PC-9 (cell line): ENCODE measurements at regions not wholly inside any gene's neighbourhood (a gene's known extent, or its start where the extent isn't known, plus 50 kb on each side); places are given as distances from the start of the nearest gene placed in this dataset.

Experiments
- BruUV-seq: library from RNA; stranded (reverse); fragments of 400-500 nt; replicated peaks from 2 replicates; lab custom pipeline; 2021; lab: Mats Ljungman, UMichigan
- CTCF ChIA-PET: fragments of 300-600 bp; sonication (Branson Sonifier 250); formaldehyde crosslinking; loops from one replicate; lab custom pipeline; 2022; ENCODE audit warnings: antibody characterized with exemption; lab: Charles Lee
- POLR2A ChIA-PET: fragments of 300-600 bp; sonication (Branson Sonifier 250); formaldehyde crosslinking; loops from one replicate; lab custom pipeline; 2022; ENCODE audit warnings: antibody characterized with exemption; ENCODE audit not compliant: unreplicated experiment; lab: Charles Lee
- DNase-seq, 2 experiments: peaks; one replicate each; pipeline versions ENCODE4 v3.0.0 to v3.0.0-alpha.2; 2015 to 2022; ENCODE audit warnings: mixed read lengths in 1 of 2
- H2AFZ ChIP-seq: fragments of 200-600 bp; sonication (generic); 2 replicates; pipeline ENCODE4 v1.8.1; 2017; ENCODE audit warnings: antibody characterized with exemption
- H3F3A ChIP-seq: fragments of 200-600 bp; sonication (generic); 2 replicates; pipeline ENCODE4 v1.8.1; 2017; ENCODE audit warnings: antibody characterized with exemption, mild to moderate bottlenecking, low read depth; ENCODE audit not compliant: insufficient read depth
- H3K27ac ChIP-seq: fragments of 200-600 bp; sonication (generic); 2 replicates; pipeline ENCODE4 v1.6.1; 2016; ENCODE audit warnings: mixed run types
- H3K27me3 ChIP-seq: fragments of 200-600 bp; sonication (generic); 2 replicates; pipeline ENCODE4 v1.6.1; 2016; ENCODE audit warnings: low read depth, mixed run types; ENCODE audit not compliant: insufficient read depth
- H3K36me3 ChIP-seq: fragments of 200-600 bp; sonication (generic); 2 replicates; pipeline ENCODE4 v1.6.1; 2016; ENCODE audit warnings: low read depth, mixed run types
- H3K4me1 ChIP-seq: fragments of 200-600 bp; sonication (generic); replicated peaks from 2 replicates; pipeline ENCODE4 v1.6.1; 2016; ENCODE audit warnings: mixed run types; ENCODE audit not compliant: insufficient read depth
- H3K4me2 ChIP-seq: fragments of 200-600 bp; sonication (generic); 2 replicates; pipeline ENCODE4 v1.6.1; 2017; ENCODE audit warnings: mixed run types
- H3K4me3 ChIP-seq: fragments of 200-600 bp; sonication (generic); 2 replicates; pipeline ENCODE4 v1.6.1; 2016; ENCODE audit warnings: mixed run types
- H3K79me2 ChIP-seq: fragments of 200-600 bp; sonication (generic); 2 replicates; pipeline ENCODE4 v1.6.1; 2017; ENCODE audit warnings: low read depth, mixed run types
- H3K9me2 ChIP-seq: fragments of 200-600 bp; sonication (generic); 2 replicates; pipeline ENCODE4 v1.8.1; 2017; ENCODE audit warnings: mild to moderate bottlenecking; ENCODE audit not compliant: insufficient read depth
- H3K9me3 ChIP-seq: fragments of 200-600 bp; sonication (generic); 2 replicates; pipeline ENCODE4 v1.8.1; 2016; ENCODE audit warnings: low read depth; ENCODE audit not compliant: insufficient read depth
- H4K20me1 ChIP-seq: fragments of 200-600 bp; sonication (generic); 2 replicates; pipeline ENCODE4 v1.8.1; 2017; ENCODE audit not compliant: insufficient read depth
- EZH2 ChIP-seq: fragments of 200-600 bp; sonication (generic); IDR thresholded peaks from 2 replicates; pipeline ENCODE4 v1.8.0; 2017; ENCODE audit warnings: antibody characterized with exemption, low read depth
- intact Hi-C: fragments of 100-400 bp; cut with micrococcal nuclease; formaldehyde crosslinking; loops from one replicate; pipeline ENCODE4 v1.10.0; 2022; ENCODE audit not compliant: unreplicated experiment
- TF ChIP-seq, protein P1 (sequence below): fragments of 200-600 bp; sonication (generic); conservative IDR thresholded peaks from 2 replicates; pipeline ENCODE4 v1.6.1; 2017; ENCODE audit warnings: mixed run types, antibody characterized with exemption, mild to moderate bottlenecking, moderate library complexity

DNA sequence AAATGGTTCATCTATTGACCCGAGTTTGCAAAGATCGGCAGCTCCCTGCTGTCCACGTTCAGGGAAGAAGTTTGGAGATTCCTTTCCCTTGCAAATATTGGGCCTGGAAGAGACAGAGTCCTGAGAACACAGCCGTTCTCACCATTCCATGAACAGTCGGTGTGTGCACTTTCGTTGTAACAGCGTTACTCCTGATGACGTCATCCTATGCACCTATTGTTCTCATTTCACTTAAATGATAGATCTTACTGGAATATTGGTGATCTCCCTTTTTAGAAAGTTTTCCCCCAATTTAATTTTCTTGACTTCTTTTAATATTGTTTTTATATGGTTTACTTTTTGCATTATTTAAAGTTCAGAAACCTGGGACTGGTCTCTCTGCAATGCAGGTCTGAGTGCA, 320.7 kb upstream of the PFKP start:
- BruUV-seq, result no TSS peak
- no peaks in the 10 kb centered on the region for H4K20me1 ChIP-seq
- H3K79me2 ChIP-seq, result no peaks in the 10 kb centered on the region
- no peaks in the 10 kb centered on the region for H3K9me3 ChIP-seq
- no peak overlapping the region for H3K4me3 ChIP-seq
- DNase-seq, result no peak
- POLR2A ChIA-PET, result no interaction called here
- H3K27ac ChIP-seq, result no peak overlapping the region
- H2AFZ ChIP-seq, result no peak overlapping the region
- no peaks in the 10 kb centered on the region for H3K4me1 ChIP-seq
- no peaks in the 10 kb centered on the region for H3K9me2 ChIP-seq
- no peaks in the 10 kb centered on the region for H3K36me3 ChIP-seq
- no peak overlapping the region for H3K4me2 ChIP-seq
- no peaks in the 10 kb centered on the region for H3F3A ChIP-seq
- peaks cover 30% of the 10 kb centered on the region for H3K27me3 ChIP-seq
- TF ChIP-seq, protein P1, sequence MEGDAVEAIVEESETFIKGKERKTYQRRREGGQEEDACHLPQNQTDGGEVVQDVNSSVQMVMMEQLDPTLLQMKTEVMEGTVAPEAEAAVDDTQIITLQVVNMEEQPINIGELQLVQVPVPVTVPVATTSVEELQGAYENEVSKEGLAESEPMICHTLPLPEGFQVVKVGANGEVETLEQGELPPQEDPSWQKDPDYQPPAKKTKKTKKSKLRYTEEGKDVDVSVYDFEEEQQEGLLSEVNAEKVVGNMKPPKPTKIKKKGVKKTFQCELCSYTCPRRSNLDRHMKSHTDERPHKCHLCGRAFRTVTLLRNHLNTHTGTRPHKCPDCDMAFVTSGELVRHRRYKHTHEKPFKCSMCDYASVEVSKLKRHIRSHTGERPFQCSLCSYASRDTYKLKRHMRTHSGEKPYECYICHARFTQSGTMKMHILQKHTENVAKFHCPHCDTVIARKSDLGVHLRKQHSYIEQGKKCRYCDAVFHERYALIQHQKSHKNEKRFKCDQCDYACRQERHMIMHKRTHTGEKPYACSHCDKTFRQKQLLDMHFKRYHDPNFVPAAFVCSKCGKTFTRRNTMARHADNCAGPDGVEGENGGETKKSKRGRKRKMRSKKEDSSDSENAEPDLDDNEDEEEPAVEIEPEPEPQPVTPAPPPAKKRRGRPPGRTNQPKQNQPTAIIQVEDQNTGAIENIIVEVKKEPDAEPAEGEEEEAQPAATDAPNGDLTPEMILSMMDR, result no peak
- no peak for TF ChIP-seq EZH2
- CTCF ChIA-PET, result no interaction called here
- intact Hi-C loops, result no loop called here

DNA sequence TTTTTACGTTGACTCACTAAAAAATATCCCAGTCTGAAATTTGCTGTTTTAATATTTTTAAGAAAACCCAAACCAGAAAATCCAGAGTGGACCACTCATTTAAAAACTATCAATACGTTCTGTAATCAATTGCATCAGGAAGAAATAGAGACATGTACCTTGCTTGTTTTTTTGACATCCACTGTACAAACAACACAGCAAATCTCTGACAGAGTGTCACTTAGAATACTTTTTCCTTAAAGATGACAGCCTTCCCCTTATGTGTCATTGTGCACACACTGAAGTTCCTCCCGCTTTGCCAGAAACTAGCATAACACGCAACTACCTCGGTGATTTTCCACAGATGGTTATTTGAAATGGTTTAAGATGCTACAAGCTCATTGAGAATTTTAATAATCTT, 321.7 kb upstream of the PFKP start:
- Histone ChIP-seq H3K4me1 (no peaks in the 10 kb centered on the region), H4K20me1 (no peaks in the 10 kb centered on the region), H3K27me3 (peaks cover 23% of the 10 kb centered on the region), H3K9me2 (no peaks in the 10 kb centered on the region), H3K79me2 (no peaks in the 10 kb centered on the region), H3K4me2 (no peak overlapping the region), H3F3A (no peaks in the 10 kb centered on the region), H3K36me3 (no peaks in the 10 kb centered on the region), H3K4me3 (no peak overlapping the region), H2AFZ (no peak overlapping the region), H3K27ac (no peak overlapping the region), H3K9me3 (no peaks in the 10 kb centered on the region)
- no peak for TF ChIP-seq EZH2
- TF ChIP-seq, protein P1, result no peak
- intact Hi-C loops, result no loop called here
- no peak for DNase-seq
- ChIA-PET CTCF (no interaction called here), POLR2A (no interaction called here)
- BruUV-seq, result no TSS peak

DNA sequence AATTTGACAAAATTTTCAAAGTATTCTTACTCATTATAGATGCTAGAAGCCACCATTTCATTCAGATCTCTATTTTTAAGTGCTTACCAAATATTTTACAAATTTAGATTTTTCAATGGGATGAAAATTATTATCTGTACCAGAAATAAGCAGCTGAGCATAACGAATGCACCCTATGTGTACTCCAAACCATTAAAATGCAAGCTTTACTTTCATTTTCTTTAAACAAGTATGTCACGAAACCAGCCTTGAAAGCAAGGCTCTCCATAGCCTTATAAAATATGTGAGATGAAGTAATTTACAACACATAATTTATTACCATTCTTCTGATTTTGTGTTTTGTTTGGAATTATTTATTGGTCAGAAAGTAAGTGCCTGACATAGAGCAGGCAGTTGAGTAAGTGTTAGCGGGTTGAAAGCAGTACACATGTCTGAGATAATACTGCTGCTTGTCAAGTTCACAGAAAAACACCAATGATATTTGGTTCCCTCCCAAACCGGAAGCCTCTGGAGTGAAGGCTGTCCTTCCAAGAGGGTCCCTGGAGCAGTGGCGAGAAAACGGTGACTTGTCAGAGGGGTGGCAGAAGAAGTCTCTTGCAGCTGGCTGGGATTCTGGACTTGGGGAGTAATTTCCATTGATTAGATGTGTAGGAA, 322.7 kb upstream of the PFKP start:
- DNase-seq, result no peak
- H4K20me1 ChIP-seq, result no peaks in the 10 kb centered on the region
- peaks cover 26% of the 10 kb centered on the region for H3K27me3 ChIP-seq
- ChIA-PET CTCF (no interaction called here), POLR2A (no interaction called here)
- H3K9me2 ChIP-seq, result no peaks in the 10 kb centered on the region
- no peaks in the 10 kb centered on the region for H3K4me1 ChIP-seq
- no TSS peak for BruUV-seq
- H3F3A ChIP-seq, result no peaks in the 10 kb centered on the region
- no peaks in the 10 kb centered on the region for H3K9me3 ChIP-seq
- TF ChIP-seq EZH2, result no peak
- TF ChIP-seq, protein P1, result no peak
- H3K4me3 ChIP-seq, result no peak overlapping the region
- no peaks in the 10 kb centered on the region for H3K36me3 ChIP-seq
- no peak overlapping the region for H2AFZ ChIP-seq
- H3K79me2 ChIP-seq, result no peaks in the 10 kb centered on the region
- intact Hi-C loops, result no loop called here
- no peak overlapping the region for H3K27ac ChIP-seq
- no peak overlapping the region; the same call in 1 of the 2 replicates for H3K4me2 ChIP-seq
